KMS-11 (cell line): ENCODE measurements at regions not wholly inside any gene's neighbourhood (a gene's known extent, or its start where the extent isn't known, plus 50 kb on each side); places are given as distances from the start of the nearest gene placed in this dataset.

Source experiments
- H2AFZ ChIP-seq: fragments of 200-600 bp; sonication (generic); 2 replicates; pipeline ENCODE4 v1.6.1; 2016; ENCODE audit warnings: antibody characterized with exemption, mixed run types, low read depth
- H3K27ac ChIP-seq: fragments of 200-600 bp; sonication (generic); 2 replicates; pipeline ENCODE4 v1.6.1; 2016; ENCODE audit warnings: mild to moderate bottlenecking, mixed run types
- H3K27me3 ChIP-seq: fragments of 200-600 bp; sonication (generic); 2 replicates; pipeline ENCODE4 v1.6.1; 2017; ENCODE audit warnings: mild to moderate bottlenecking, low read depth, mixed run types, moderate library complexity; ENCODE audit not compliant: insufficient read depth
- H3K36me3 ChIP-seq: fragments of 200-600 bp; sonication (generic); 2 replicates; pipeline ENCODE4 v1.6.1; 2017; ENCODE audit warnings: mild to moderate bottlenecking, mixed run types; ENCODE audit not compliant: insufficient read depth
- H3K4me1 ChIP-seq: fragments of 200-600 bp; sonication (generic); 2 replicates; pipeline ENCODE4 v1.6.1; 2016; ENCODE audit warnings: mild to moderate bottlenecking, low read depth, mixed run types; ENCODE audit not compliant: poor library complexity, severe bottlenecking
- H3K4me2 ChIP-seq: fragments of 200-600 bp; sonication (generic); 2 replicates; pipeline ENCODE4 v1.7.0; 2016; ENCODE audit warnings: mild to moderate bottlenecking, mixed run types
- H3K4me3 ChIP-seq: fragments of 200-600 bp; sonication (generic); IDR thresholded peaks from 2 replicates; pipeline ENCODE4 v1.6.1; 2017; ENCODE audit warnings: low read depth, low read length, mixed read lengths; ENCODE audit not compliant: insufficient read depth
- H3K79me2 ChIP-seq: fragments of 200-600 bp; sonication (generic); 2 replicates; pipeline ENCODE4 v1.6.1; 2016; ENCODE audit warnings: low read depth, mixed run types; ENCODE audit not compliant: insufficient read depth
- H3K9ac ChIP-seq: fragments of 200-600 bp; sonication (generic); 2 replicates; pipeline ENCODE4 v1.6.1; 2016; ENCODE audit warnings: mild to moderate bottlenecking, mixed run types
- H4K20me1 ChIP-seq: fragments of 200-600 bp; sonication (generic); 2 replicates; pipeline ENCODE4 v1.6.1; 2016; ENCODE audit warnings: mild to moderate bottlenecking, mixed run types; ENCODE audit not compliant: insufficient read depth
- CTCF ChIP-seq: fragments of 200-600 bp; sonication (generic); conservative IDR thresholded peaks from 2 replicates; pipeline ENCODE4 v1.6.1; 2017; ENCODE audit warnings: low read depth, mild to moderate bottlenecking, antibody characterized with exemption, low read length, moderate library complexity, mixed read lengths

GRCh38 chr10:129275886-129276285, 191.2 kb upstream of the MGMT start:
- Histone ChIP-seq H3K27me3 (no peaks in the 10 kb centered on the region), H3K4me2 (no peak overlapping the region), H3K9ac (no peak overlapping the region), H3K36me3 (no peaks in the 10 kb centered on the region), H3K27ac (no peak overlapping the region), H3K79me2 (no peaks in the 10 kb centered on the region), H2AFZ (no peak overlapping the region), H3K4me3 (no peak overlapping the region), H4K20me1 (no peaks in the 10 kb centered on the region), H3K4me1 (no peaks in the 10 kb centered on the region)
- TF ChIP-seq CTCF: no peak

GRCh38 chr10:129277084-129277483, 190.0 kb upstream of the MGMT start:
- Histone ChIP-seq H2AFZ (no peak overlapping the region), H4K20me1 (no peaks in the 10 kb centered on the region), H3K4me3 (no peak overlapping the region), H3K9ac (no peak overlapping the region), H3K27ac (no peak overlapping the region), H3K36me3 (no peaks in the 10 kb centered on the region), H3K4me2 (no peak overlapping the region), H3K79me2 (no peaks in the 10 kb centered on the region), H3K4me1 (no peaks in the 10 kb centered on the region), H3K27me3 (no peaks in the 10 kb centered on the region)
- no peak for TF ChIP-seq CTCF

- H3K4me1 ChIP-seq: no peaks in the 10 kb centered on the region
- no peak overlapping the region for H3K27ac ChIP-seq
- H3K9ac ChIP-seq: no peak overlapping the region
- H3K36me3 ChIP-seq: no peaks in the 10 kb centered on the region
- TF ChIP-seq CTCF: no peak
- H3K79me2 ChIP-seq: no peaks in the 10 kb centered on the region
- H3K4me2 ChIP-seq: no peak overlapping the region
- H3K27me3 ChIP-seq: no peaks in the 10 kb centered on the region
- H4K20me1 ChIP-seq: no peaks in the 10 kb centered on the region
- no peak overlapping the region for H3K4me3 ChIP-seq
- H2AFZ ChIP-seq: no peak overlapping the region
Observed at GRCh38 chr10:129277841-129278240, 189.2 kb upstream of the MGMT start.

- no peak overlapping the region for H2AFZ ChIP-seq
- H3K36me3 ChIP-seq: no peaks in the 10 kb centered on the region
- H4K20me1 ChIP-seq: no peaks in the 10 kb centered on the region
- TF ChIP-seq CTCF: no peak
- H3K79me2 ChIP-seq: no peaks in the 10 kb centered on the region
- H3K4me3 ChIP-seq: no peak overlapping the region
- no peak overlapping the region for H3K9ac ChIP-seq
- no peaks in the 10 kb centered on the region for H3K27me3 ChIP-seq
- no peak overlapping the region for H3K4me2 ChIP-seq
- H3K4me1 ChIP-seq: no peaks in the 10 kb centered on the region
- no peak overlapping the region for H3K27ac ChIP-seq
Observed at GRCh38 chr10:129278686-129279085, 188.4 kb upstream of the MGMT start.
